Endothelial cell (in vitro differentiated cells): ENCODE measurements at regions not wholly inside any gene's neighbourhood (a gene's known extent, or its start where the extent isn't known, plus 50 kb on each side); places are given as distances from the start of the nearest gene placed in this dataset.

ENCODE experiments used
- DNase-seq: peaks from one replicate; pipeline ENCODE4 v3.0.0; 2021; ENCODE audit warnings: low spot score
- H3K27ac Mint-ChIP-seq: one replicate; pipeline ENCODE4 v1.8.0; 2021; ENCODE audit warnings: mixed read lengths, inconsistent platforms; ENCODE audit not compliant: unreplicated experiment
- H3K27me3 Mint-ChIP-seq: one replicate; pipeline ENCODE4 v1.8.0; 2021; ENCODE audit warnings: mild to moderate bottlenecking, moderate library complexity, mixed read lengths, inconsistent platforms; ENCODE audit not compliant: unreplicated experiment
- H3K36me3 Mint-ChIP-seq: one replicate; pipeline ENCODE4 v1.8.0; 2021; ENCODE audit warnings: mild to moderate bottlenecking, low read depth, mixed read lengths, inconsistent platforms; ENCODE audit not compliant: unreplicated experiment
- H3K4me1 Mint-ChIP-seq: one replicate; pipeline ENCODE4 v1.8.0; 2021; ENCODE audit warnings: mild to moderate bottlenecking, mixed read lengths, inconsistent platforms; ENCODE audit not compliant: unreplicated experiment
- H3K4me3 Mint-ChIP-seq: one replicate; pipeline ENCODE4 v1.8.0; 2021; ENCODE audit warnings: mild to moderate bottlenecking, mixed read lengths, inconsistent platforms; ENCODE audit not compliant: unreplicated experiment
- H3K9me3 Mint-ChIP-seq: one replicate; pipeline ENCODE4 v1.8.0; 2021; ENCODE audit warnings: mixed read lengths, inconsistent platforms; ENCODE audit not compliant: unreplicated experiment
- CTCF ChIP-seq: fragments of 200-600 bp; sonication (generic); IDR thresholded peaks from one replicate; pipeline ENCODE4 v1.5.0; 2021; ENCODE audit warnings: antibody characterized with exemption; ENCODE audit not compliant: unreplicated experiment

- H3K4me1 Mint-ChIP-seq, result peaks cover 19% of the 10 kb centered on the region
- no peak for TF ChIP-seq CTCF
- peaks cover 7% of the 10 kb centered on the region for H3K27me3 Mint-ChIP-seq
- H3K27ac Mint-ChIP-seq, result no peak overlapping the region
- DNase-seq, result no peak
- peaks cover 5% of the 10 kb centered on the region for H3K9me3 Mint-ChIP-seq
- no peak overlapping the region for H3K4me3 Mint-ChIP-seq
- peaks cover 5% of the 10 kb centered on the region for H3K36me3 Mint-ChIP-seq
These were observed 116.0 kb upstream of the PLXNC1 start for GRCh38 chr12:94032368-94032767.

GRCh38 chr12:94033101-94033500 lies 115.3 kb upstream of the PLXNC1 start:
- Mint-ChIP-seq H3K36me3 (peaks cover 3% of the 10 kb centered on the region), H3K9me3 (peaks cover 3% of the 10 kb centered on the region), H3K4me3 (no peak overlapping the region), H3K27ac (no peak overlapping the region), H3K27me3 (peaks cover 7% of the 10 kb centered on the region), H3K4me1 (peaks cover 19% of the 10 kb centered on the region)
- no peak for DNase-seq
- no peak for TF ChIP-seq CTCF

GRCh38 chr12:94033784-94034183 lies 114.6 kb upstream of the PLXNC1 start:
- no peak for TF ChIP-seq CTCF
- Mint-ChIP-seq H3K27ac (no peak overlapping the region), H3K9me3 (no peaks in the 10 kb centered on the region), H3K36me3 (peaks cover 3% of the 10 kb centered on the region), H3K4me3 (no peak overlapping the region), H3K27me3 (peaks cover 7% of the 10 kb centered on the region), H3K4me1 (peaks cover 19% of the 10 kb centered on the region)
- DNase-seq, result no peak

GRCh38 chr12:94037444-94037843 lies 110.9 kb upstream of the PLXNC1 start:
- Mint-ChIP-seq H3K4me1 (peaks cover 5% of the 10 kb centered on the region), H3K9me3 (no peaks in the 10 kb centered on the region), H3K36me3 (no peaks in the 10 kb centered on the region), H3K27me3 (no peaks in the 10 kb centered on the region), H3K4me3 (no peak overlapping the region), H3K27ac (no peak overlapping the region)
- DNase-seq, result no peak
- TF ChIP-seq CTCF, result no peak

GRCh38 chr12:94038605-94039004 lies 109.8 kb upstream of the PLXNC1 start:
- Mint-ChIP-seq H3K4me3 (no peak overlapping the region), H3K4me1 (no peaks in the 10 kb centered on the region), H3K27me3 (no peaks in the 10 kb centered on the region), H3K9me3 (no peaks in the 10 kb centered on the region), H3K27ac (no peak overlapping the region), H3K36me3 (no peaks in the 10 kb centered on the region)
- TF ChIP-seq CTCF, result no peak
- DNase-seq, result no peak
